Heart left ventricle (tissue), 16 donors: ENCODE measurements at regions not wholly inside any gene's neighbourhood (a gene's known extent, or its start where the extent isn't known, plus 50 kb on each side); places are given as distances from the start of the nearest gene placed in this dataset.

ENCODE experiments used
- ATAC-seq, 4 donors: fragments of 200-7000 bp; cut with Tn5 transposase; one replicate each; pipeline ENCODE4 v1.9.1; 2020 to 2022; ENCODE audit warnings: moderate library complexity in 4 of 4, mild to moderate bottlenecking in 3 of 4, moderate number of reproducible peaks in 1 of 4
- DNase-seq, 5 donors: peaks; one replicate each; pipeline ENCODE4 v3.0.0-alpha.2; 2020
- H3K27ac ChIP-seq, 12 donors: fragments of 200-600 bp; sonication (generic) in 4 of 12; one replicate each; pipeline versions ENCODE4 v1.5.0 to v1.8.0; 2016 to 2022; ENCODE audit warnings: mild to moderate bottlenecking in 2 of 12
- H3K27me3 ChIP-seq, 9 donors: fragments of 200-600 bp; sonication (generic) in 2 of 9; one replicate each; pipeline versions ENCODE4 v1.5.1 to v1.8.0; 2016 to 2022; ENCODE audit warnings: mild to moderate bottlenecking in 3 of 9
- H3K36me3 ChIP-seq, 9 donors: fragments of 200-600 bp; sonication (generic) in 2 of 9; one replicate each; pipeline versions ENCODE4 v1.5.0 to v1.8.0; 2018 to 2022; ENCODE audit warnings: mild to moderate bottlenecking in 2 of 9
- H3K4me1 ChIP-seq, 12 donors: fragments of 200-600 bp; sonication (generic) in 4 of 12; one replicate each; pipeline versions ENCODE4 v1.5.0 to v1.8.0; 2016 to 2022; ENCODE audit warnings: mild to moderate bottlenecking in 3 of 12
- H3K4me3 ChIP-seq, 12 donors: fragments of 200-600 bp; sonication (generic) in 4 of 12; one replicate each; pipeline versions ENCODE4 v1.5.0 to v1.8.0; 2017 to 2022; ENCODE audit warnings: mild to moderate bottlenecking in 9 of 12, moderate library complexity in 4 of 12
- H3K9me3 ChIP-seq, 12 donors: fragments of 200-600 bp; sonication (generic) in 4 of 12; one replicate each; pipeline versions ENCODE4 v1.5.0 to v1.8.0; 2016 to 2022; ENCODE audit warnings: mild to moderate bottlenecking in 1 of 12
- POLR2A ChIP-seq, 2 donors: fragments of 450-650 bp; IDR thresholded peaks; one replicate each; pipeline ENCODE4 v1.6.1; 2017; ENCODE audit warnings: antibody characterized with exemption in 2 of 2, mild to moderate bottlenecking in 2 of 2, moderate library complexity in 2 of 2
- WGBS, 4 donors: extraction: QIAGEN DNeasy Blood & Tissue Kit in 2 of 4; methylation state at CpG; one replicate each; pipeline versions ENCODE4 v1.1.5 to v1.1.7; 2013 to 2018; 5-methylcytosine and 5-hydroxymethylcytosine counted together
- intact Hi-C, 10 donors: fragments of 100-400 bp; cut with DNase I; formaldehyde crosslinking; loops; one replicate each; pipeline versions ENCODE4 v1.11.1 to v1.14.2; 2022
- TF ChIP-seq, protein P1 (sequence below), 12 donors: fragments of 200-600 bp; sonication (generic) in 4 of 12; IDR thresholded peaks; one replicate each; pipeline versions ENCODE4 v1.5.0 to v1.8.0; 2018 to 2022; ENCODE audit warnings: antibody characterized with exemption in 12 of 12, mild to moderate bottlenecking in 5 of 12
- donor health status: ischemic (EF 13 %, LVEDD 7.1; RV severe dilation, severe dysfunction).
- donor health status: healthy with polysubstance abuse.
- donor health status: DM: no; HTN: yes; CAD: no.
- donor health status: DM: no; HTN: no; CAD: no.
- donor health status: ischemic (EF 25% LVEDD 6.9; RV normal size, moderate dysfunction).
- donor health status: ischemic (EF 25% LVEDD 5.7; RV mildly dilated, moderate dysfunction).
- donor health status: healthy.
- donor health status: DM: yes; HTN: yes; CAD: no.
- donor health status: ischemic (EF 35%, LVEDD 5.7; RV mildly dilated, moderate dysfunction).
- donor health status: nonischemic (EF 11% LVEDD 7.7; RV severe dilation, severe dysfunction).
- donor health status: DM: yes; HTN: yes; CAD: no.
- donor health status: PGD.
- donor health status: ischemic (EF 29% LVEDD 5.4; RV normal size, mild dysfunction).
- donor health status: nonischemic (EF 23%, LVEDD 6.1; RV moderate dilation, normal function).

DNA sequence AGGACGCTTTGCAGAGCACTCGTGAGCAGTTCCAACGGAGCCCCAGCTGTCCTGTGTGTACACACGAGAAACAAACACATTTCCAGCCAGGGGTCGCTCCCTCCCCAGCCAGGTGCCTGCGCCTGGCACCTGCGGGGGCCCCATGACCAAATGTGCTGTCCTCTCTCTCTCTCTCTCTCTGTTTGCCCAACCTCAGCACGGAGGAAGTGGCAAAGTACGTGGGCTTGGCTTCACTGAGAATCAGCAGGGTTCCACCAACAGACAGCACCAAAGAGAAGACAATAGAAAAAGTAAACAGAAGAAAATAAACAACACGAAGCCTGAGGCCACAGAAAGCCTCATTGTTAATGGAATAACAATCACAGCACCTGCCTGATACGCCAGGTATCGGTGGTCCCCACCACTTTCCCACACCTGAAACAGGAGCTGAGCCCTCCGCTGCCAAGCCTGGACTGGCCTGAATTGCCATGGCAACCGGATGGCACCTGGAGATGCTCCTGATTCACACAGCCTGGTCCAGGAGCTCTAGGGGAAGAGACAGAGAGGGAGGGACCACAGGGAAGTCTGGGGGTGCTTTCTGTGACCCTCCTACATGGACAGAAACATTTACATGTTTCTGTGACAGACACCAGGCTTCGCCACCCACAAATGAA lies 103.9 kb upstream of the CACNA1A start:
- ATAC-seq = no peak
- DNase-seq = no peak
- H3K36me3 ChIP-seq = no peaks in the 10 kb centered on the region
- intact Hi-C loops = no loop called here
- 42 to 48% (median 46%) methylated on average over 15 of the region's 15 CpGs for WGBS, 4 donors
- TF ChIP-seq, protein P1, sequence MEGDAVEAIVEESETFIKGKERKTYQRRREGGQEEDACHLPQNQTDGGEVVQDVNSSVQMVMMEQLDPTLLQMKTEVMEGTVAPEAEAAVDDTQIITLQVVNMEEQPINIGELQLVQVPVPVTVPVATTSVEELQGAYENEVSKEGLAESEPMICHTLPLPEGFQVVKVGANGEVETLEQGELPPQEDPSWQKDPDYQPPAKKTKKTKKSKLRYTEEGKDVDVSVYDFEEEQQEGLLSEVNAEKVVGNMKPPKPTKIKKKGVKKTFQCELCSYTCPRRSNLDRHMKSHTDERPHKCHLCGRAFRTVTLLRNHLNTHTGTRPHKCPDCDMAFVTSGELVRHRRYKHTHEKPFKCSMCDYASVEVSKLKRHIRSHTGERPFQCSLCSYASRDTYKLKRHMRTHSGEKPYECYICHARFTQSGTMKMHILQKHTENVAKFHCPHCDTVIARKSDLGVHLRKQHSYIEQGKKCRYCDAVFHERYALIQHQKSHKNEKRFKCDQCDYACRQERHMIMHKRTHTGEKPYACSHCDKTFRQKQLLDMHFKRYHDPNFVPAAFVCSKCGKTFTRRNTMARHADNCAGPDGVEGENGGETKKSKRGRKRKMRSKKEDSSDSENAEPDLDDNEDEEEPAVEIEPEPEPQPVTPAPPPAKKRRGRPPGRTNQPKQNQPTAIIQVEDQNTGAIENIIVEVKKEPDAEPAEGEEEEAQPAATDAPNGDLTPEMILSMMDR (IDR thresholded peaks at IDR 0.05) = no peak
- no peak for TF ChIP-seq POLR2A (IDR thresholded peaks at IDR 0.05)
- H3K9me3 ChIP-seq = peaks cover 0 to 4% (median 0%) of the 10 kb centered on the region in 12 donors
- peaks cover 0 to 40% (median 7%) of the 10 kb centered on the region in 9 donors for H3K27me3 ChIP-seq
- no peak overlapping the region for H3K4me3 ChIP-seq
- peaks cover 0 to 2% (median 0%) of the 10 kb centered on the region in 12 donors for H3K4me1 ChIP-seq
- H3K27ac ChIP-seq = no peak overlapping the region

DNA sequence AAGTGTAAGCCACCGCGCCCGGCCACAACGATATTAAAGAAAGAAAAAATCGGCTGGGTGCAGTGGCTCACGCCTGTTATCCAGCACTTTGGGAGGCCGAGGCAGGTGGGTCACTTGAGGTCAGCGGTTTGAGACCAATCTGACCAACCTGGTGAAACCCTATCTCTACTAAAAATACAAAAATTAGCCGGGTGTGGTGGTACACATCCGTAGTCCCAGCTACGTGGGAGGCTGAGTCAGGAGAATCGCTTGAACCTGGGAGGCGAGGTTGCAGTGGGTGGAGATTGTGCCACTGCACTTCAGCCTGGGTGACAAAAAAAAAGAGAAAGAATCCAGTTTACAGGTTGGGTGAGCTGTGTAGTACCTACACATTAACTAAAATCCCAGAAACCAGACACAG lies 99.9 kb upstream of the CACNA1A start:
- no peaks in the 10 kb centered on the region for H3K9me3 ChIP-seq
- ATAC-seq (no peak), DNase-seq (no peak)
- H3K27ac ChIP-seq = no peak overlapping the region
- no peak overlapping the region for H3K4me3 ChIP-seq
- intact Hi-C loops = no loop called here
- H3K27me3 ChIP-seq = peaks cover 0 to 17% (median 0%) of the 10 kb centered on the region in 9 donors
- H3K36me3 ChIP-seq = no peaks in the 10 kb centered on the region
- peaks cover 0 to 4% (median 0%) of the 10 kb centered on the region in 12 donors for H3K4me1 ChIP-seq
- no peak for TF ChIP-seq POLR2A (IDR thresholded peaks at IDR 0.05)
- TF ChIP-seq, protein P1 (IDR thresholded peaks at IDR 0.05) = no peak
- whole genome bisulfite sequencing, 4 donors = 83 to 88% (median 83%) methylated on average over 13 of the region's 13 CpGs

DNA sequence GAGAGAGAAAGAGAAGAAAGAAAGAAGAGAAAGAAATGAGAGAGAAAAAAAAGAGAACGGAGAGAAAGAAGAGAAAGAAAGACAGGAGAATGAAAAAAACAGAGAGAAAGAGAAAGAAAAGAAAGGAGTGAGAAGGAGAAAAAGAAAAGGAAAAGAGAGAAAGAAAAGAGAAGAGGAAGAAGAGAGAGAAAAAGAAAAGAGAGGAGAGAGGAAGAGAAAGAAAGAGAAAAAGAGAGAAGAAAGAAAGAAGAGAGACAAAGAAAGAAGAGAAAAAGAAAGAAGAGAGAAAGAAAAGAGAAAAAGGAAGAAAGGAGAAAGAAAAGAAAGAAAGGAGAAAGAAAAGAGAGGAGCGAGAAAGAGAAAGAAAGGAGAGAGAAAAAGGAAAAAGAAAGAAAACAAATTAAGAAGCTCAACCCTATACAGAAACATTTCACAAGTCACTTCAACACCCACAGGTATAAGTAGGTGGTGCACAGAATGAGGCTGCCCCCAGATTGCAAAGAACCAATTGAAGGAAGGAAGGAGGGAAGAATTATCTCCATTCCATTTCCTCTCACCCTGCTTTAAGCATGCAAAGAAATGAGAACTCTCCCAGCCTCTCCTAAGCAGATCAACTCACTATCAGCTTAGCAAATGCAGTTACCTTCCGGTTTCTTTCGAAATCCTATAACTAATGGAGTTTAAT lies 98.8 kb upstream of the CACNA1A start:
- Histone ChIP-seq H3K36me3 (no peaks in the 10 kb centered on the region), H3K9me3 (no peaks in the 10 kb centered on the region), H3K4me1 (peaks cover 0 to 4% (median 0%) of the 10 kb centered on the region in 12 donors), H3K4me3 (no peak overlapping the region), H3K27me3 (peaks cover 0 to 22% (median 0%) of the 10 kb centered on the region in 9 donors), H3K27ac (no peak overlapping the region)
- ATAC-seq = no peak
- intact Hi-C loops = no loop called here
- TF ChIP-seq, protein P1 (IDR thresholded peaks at IDR 0.05) = no peak
- WGBS, 4 donors = 62 to 71% (median 68%) methylated on average over 4 of the region's 4 CpGs
- DNase-seq = no peak

DNA sequence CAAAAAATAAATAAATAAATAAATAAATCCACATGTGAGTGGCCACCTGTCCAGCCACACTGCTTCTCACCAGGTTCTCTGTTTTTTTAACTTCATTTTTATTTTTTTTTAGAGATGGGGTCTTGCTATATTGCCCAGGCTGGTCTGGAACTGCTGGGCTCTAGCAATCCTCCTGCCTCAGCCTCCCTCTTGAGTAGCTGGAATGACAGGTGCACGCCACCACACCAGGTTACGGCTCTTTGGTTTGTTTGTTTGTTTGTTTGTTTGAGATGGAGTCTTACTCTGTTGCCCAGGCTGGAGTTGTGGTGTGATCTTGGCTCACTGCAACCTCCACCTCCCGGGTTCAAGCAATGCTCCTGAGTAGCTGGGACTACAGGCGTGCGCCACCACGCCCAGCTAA lies 94.5 kb upstream of the CACNA1A start:
- H3K36me3 ChIP-seq = no peaks in the 10 kb centered on the region
- peaks cover 0 to 4% (median 0%) of the 10 kb centered on the region in 12 donors for H3K4me1 ChIP-seq
- no peak overlapping the region for H3K27ac ChIP-seq
- ATAC-seq (no peak), DNase-seq (no peak)
- intact Hi-C loops = no loop called here
- peaks cover 0 to 38% (median 0%) of the 10 kb centered on the region in 9 donors for H3K27me3 ChIP-seq
- 75 to 91% (median 80%) methylated on average over 6 of the region's 6 CpGs for WGBS, 4 donors
- no peak for TF ChIP-seq POLR2A (IDR thresholded peaks at IDR 0.05)
- TF ChIP-seq, protein P1 (IDR thresholded peaks at IDR 0.05) = no peak
- no peaks in the 10 kb centered on the region for H3K9me3 ChIP-seq
- H3K4me3 ChIP-seq = no peak overlapping the region
